Activated CD8-positive, alpha-beta T cell treated with anti-CD3 and anti-CD28 coated beads for 36 hours (primary cell): ENCODE measurements at regions not wholly inside any gene's neighbourhood (a gene's known extent, or its start where the extent isn't known, plus 50 kb on each side); places are given as distances from the start of the nearest gene placed in this dataset.

ENCODE experiments used
- ATAC-seq: fragments of 200-7000 bp; cut with Tn5 transposase; one replicate; pipeline ENCODE4 v1.10.0; 2021; ENCODE audit warnings: mild to moderate bottlenecking, moderate library complexity
- CTCF ChIA-PET: fragments of 350-600 bp; sonication (Branson Sonifier 250); formaldehyde crosslinking; loops from one replicate; lab custom pipeline; 2021; ENCODE audit warnings: antibody characterized with exemption; lab: Charles Lee
- POLR2A ChIA-PET: fragments of 350-600 bp; sonication (Branson Sonifier 250); formaldehyde crosslinking; loops from one replicate; lab custom pipeline; 2021; ENCODE audit warnings: antibody characterized with exemption; lab: Charles Lee
- DNase-seq: peaks from one replicate; pipeline ENCODE4 v3.0.0-alpha.2; 2020
- H3K27ac Mint-ChIP-seq: one replicate; pipeline ENCODE4 v1.8.0; 2021; ENCODE audit warnings: mild to moderate bottlenecking, mixed read lengths
- H3K27me3 Mint-ChIP-seq: one replicate; pipeline ENCODE4 v1.8.0; 2021; ENCODE audit warnings: mixed read lengths
- H3K36me3 Mint-ChIP-seq: one replicate; pipeline ENCODE4 v1.8.0; 2021; ENCODE audit warnings: low read depth, mixed read lengths
- H3K4me1 Mint-ChIP-seq: one replicate; pipeline ENCODE4 v1.8.0; 2021; ENCODE audit warnings: low read depth, mixed read lengths
- H3K4me3 Mint-ChIP-seq: one replicate; pipeline ENCODE4 v1.8.0; 2021; ENCODE audit warnings: mild to moderate bottlenecking, moderate library complexity, mixed read lengths
- H3K9me3 Mint-ChIP-seq: one replicate; pipeline ENCODE4 v1.8.0; 2021; ENCODE audit warnings: mixed read lengths
- intact Hi-C: fragments of 100-400 bp; cut with micrococcal nuclease; formaldehyde crosslinking; loops from one replicate; pipeline ENCODE4 v1.10.0; 2022
- TF ChIP-seq, protein P1 (sequence below): fragments of 200-600 bp; IDR thresholded peaks from one replicate; pipeline ENCODE4 v1.8.0; 2022; ENCODE audit warnings: antibody characterized with exemption, mild to moderate bottlenecking

- H3K27me3 Mint-ChIP-seq = no peaks in the 10 kb centered on the region
- H3K4me1 Mint-ChIP-seq = no peaks in the 10 kb centered on the region
- no peak overlapping the region for H3K4me3 Mint-ChIP-seq
- H3K27ac Mint-ChIP-seq = no peak overlapping the region
- no peak for ATAC-seq
- peaks cover 3% of the 10 kb centered on the region for H3K9me3 Mint-ChIP-seq
- ChIA-PET CTCF (no interaction called here), POLR2A (no interaction called here)
- no peak for DNase-seq
- intact Hi-C loops = no loop called here
- no peaks in the 10 kb centered on the region for H3K36me3 Mint-ChIP-seq
- TF ChIP-seq, protein P1, sequence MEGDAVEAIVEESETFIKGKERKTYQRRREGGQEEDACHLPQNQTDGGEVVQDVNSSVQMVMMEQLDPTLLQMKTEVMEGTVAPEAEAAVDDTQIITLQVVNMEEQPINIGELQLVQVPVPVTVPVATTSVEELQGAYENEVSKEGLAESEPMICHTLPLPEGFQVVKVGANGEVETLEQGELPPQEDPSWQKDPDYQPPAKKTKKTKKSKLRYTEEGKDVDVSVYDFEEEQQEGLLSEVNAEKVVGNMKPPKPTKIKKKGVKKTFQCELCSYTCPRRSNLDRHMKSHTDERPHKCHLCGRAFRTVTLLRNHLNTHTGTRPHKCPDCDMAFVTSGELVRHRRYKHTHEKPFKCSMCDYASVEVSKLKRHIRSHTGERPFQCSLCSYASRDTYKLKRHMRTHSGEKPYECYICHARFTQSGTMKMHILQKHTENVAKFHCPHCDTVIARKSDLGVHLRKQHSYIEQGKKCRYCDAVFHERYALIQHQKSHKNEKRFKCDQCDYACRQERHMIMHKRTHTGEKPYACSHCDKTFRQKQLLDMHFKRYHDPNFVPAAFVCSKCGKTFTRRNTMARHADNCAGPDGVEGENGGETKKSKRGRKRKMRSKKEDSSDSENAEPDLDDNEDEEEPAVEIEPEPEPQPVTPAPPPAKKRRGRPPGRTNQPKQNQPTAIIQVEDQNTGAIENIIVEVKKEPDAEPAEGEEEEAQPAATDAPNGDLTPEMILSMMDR = no peak
Measured at GRCh38 chr4:41426539-41426938, 111.4 kb upstream of the LIMCH1 start.

DNA sequence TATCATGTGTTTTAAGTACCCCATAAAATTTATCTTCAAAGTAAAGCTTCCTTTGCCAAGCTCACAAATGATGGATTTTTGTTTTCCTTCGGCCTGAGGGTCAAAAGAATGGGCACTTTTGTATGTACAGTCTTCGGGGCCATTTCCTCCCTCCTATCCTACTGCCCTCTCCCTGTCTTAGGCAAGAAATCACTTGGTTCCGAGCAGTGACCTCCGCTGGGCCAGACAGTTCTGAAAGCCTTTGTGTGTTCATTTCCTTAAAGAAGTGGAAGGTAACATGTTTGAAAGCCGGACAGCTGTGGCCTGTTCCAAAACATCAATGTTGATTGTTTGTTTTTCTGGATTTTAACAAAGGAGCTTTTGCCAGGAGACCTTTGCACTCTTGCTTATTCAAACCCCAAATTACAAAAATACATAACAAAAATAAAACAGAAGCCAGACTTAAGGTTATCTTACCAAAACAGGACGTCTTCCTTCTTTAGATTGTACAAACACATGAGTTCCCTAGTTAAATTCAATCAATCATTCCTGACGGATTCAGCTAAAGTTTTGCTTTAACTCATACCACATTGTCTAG lies 110.6 kb upstream of the LIMCH1 start:
- no peak overlapping the region for H3K27ac Mint-ChIP-seq
- H3K4me1 Mint-ChIP-seq = no peaks in the 10 kb centered on the region
- ChIA-PET POLR2A (no interaction called here), CTCF (no interaction called here)
- H3K9me3 Mint-ChIP-seq = peaks cover 3% of the 10 kb centered on the region
- intact Hi-C loops = no loop called here
- ATAC-seq (no peak), DNase-seq (no peak)
- H3K4me3 Mint-ChIP-seq = no peak overlapping the region
- no peaks in the 10 kb centered on the region for H3K27me3 Mint-ChIP-seq
- TF ChIP-seq, protein P1 = no peak
- H3K36me3 Mint-ChIP-seq = no peaks in the 10 kb centered on the region

- ATAC-seq (no peak), DNase-seq (no peak)
- Mint-ChIP-seq H3K27me3 (no peaks in the 10 kb centered on the region), H3K36me3 (no peaks in the 10 kb centered on the region), H3K9me3 (peaks cover 3% of the 10 kb centered on the region), H3K27ac (no peak overlapping the region), H3K4me3 (no peak overlapping the region), H3K4me1 (no peaks in the 10 kb centered on the region)
- intact Hi-C loops = no loop called here
- TF ChIP-seq, protein P1 = no peak
- POLR2A ChIA-PET = no interaction called here
- CTCF ChIA-PET = no interaction called here
Measured at GRCh38 chr4:41427931-41428600, 109.9 kb upstream of the LIMCH1 start.

GRCh38 chr4:41428601-41429279 lies 109.2 kb upstream of the LIMCH1 start:
- DNase-seq (no peak), ATAC-seq (no peak)
- TF ChIP-seq, protein P1 = no peak
- Mint-ChIP-seq H3K4me1 (no peaks in the 10 kb centered on the region), H3K27me3 (no peaks in the 10 kb centered on the region), H3K9me3 (peaks cover 3% of the 10 kb centered on the region), H3K27ac (no peak overlapping the region), H3K36me3 (no peaks in the 10 kb centered on the region), H3K4me3 (no peak overlapping the region)
- intact Hi-C loops = no loop called here
- ChIA-PET CTCF (no interaction called here), POLR2A (no interaction called here)

GRCh38 chr4:41429280-41429669 lies 108.7 kb upstream of the LIMCH1 start:
- ChIA-PET CTCF (no interaction called here), POLR2A (no interaction called here)
- intact Hi-C loops = no loop called here
- H3K4me1 Mint-ChIP-seq = no peaks in the 10 kb centered on the region
- H3K27me3 Mint-ChIP-seq = no peaks in the 10 kb centered on the region
- TF ChIP-seq, protein P1 = no peak
- no peak for DNase-seq
- H3K27ac Mint-ChIP-seq = no peak overlapping the region
- H3K4me3 Mint-ChIP-seq = no peak overlapping the region
- no peak for ATAC-seq
- no peaks in the 10 kb centered on the region for H3K36me3 Mint-ChIP-seq
- peaks cover 3% of the 10 kb centered on the region for H3K9me3 Mint-ChIP-seq
